Neural cell (in vitro differentiated cells): ENCODE measurements at regions not wholly inside any gene's neighbourhood (a gene's known extent, or its start where the extent isn't known, plus 50 kb on each side); places are given as distances from the start of the nearest gene placed in this dataset.

Source experiments
- H2AFZ ChIP-seq: fragments of 200-600, 300-800 bp; sonication (generic), shearing (Covaris generic); 2 replicates; pipeline ENCODE4 v1.6.0; 2014; ENCODE audit warnings: low read depth, mild to moderate bottlenecking, antibody characterized with exemption, low read length, moderate library complexity
- H3F3A ChIP-seq: fragments of 200-600 bp; shearing (Covaris generic); 2 replicates; pipeline ENCODE4 v1.6.1; 2016; ENCODE audit warnings: mild to moderate bottlenecking, moderate library complexity, mixed read lengths, antibody characterized with exemption, low read length; ENCODE audit not compliant: insufficient read depth, poor library complexity, severe bottlenecking
- H3K27ac ChIP-seq: fragments of 200-600, 300-800 bp; sonication (generic), shearing (Covaris generic); 2 replicates; pipeline ENCODE4 v1.5.1; 2014; ENCODE audit warnings: mild to moderate bottlenecking, low read length, moderate library complexity
- H3K27me3 ChIP-seq: fragments of 300-800, 200-600 bp; sonication (generic), shearing (Covaris generic); 2 replicates; pipeline ENCODE4 v1.6.0; 2014; ENCODE audit warnings: mild to moderate bottlenecking, low read depth, low read length, moderate library complexity; ENCODE audit not compliant: insufficient read depth
- H3K36me3 ChIP-seq: fragments of 300-800, 200-600 bp; sonication (generic), shearing (Covaris generic); 2 replicates; pipeline ENCODE4 v1.5.1; 2014; ENCODE audit warnings: mild to moderate bottlenecking, antibody characterized with exemption, low read length, moderate library complexity; ENCODE audit not compliant: insufficient read depth
- H3K4me2 ChIP-seq: fragments of 300-800, 200-600 bp; sonication (generic), shearing (Covaris generic); 2 replicates; pipeline ENCODE4 v1.6.0; 2014; ENCODE audit warnings: mild to moderate bottlenecking, low read length
- H3K4me3 ChIP-seq: fragments of 300-800, 200-600 bp; sonication (generic), shearing (Covaris generic); 2 replicates; pipeline ENCODE4 v1.5.1; 2014; ENCODE audit warnings: mild to moderate bottlenecking, low read length, moderate library complexity
- H3K79me2 ChIP-seq: fragments of 200-600 bp; shearing (Covaris generic); replicated peaks from 2 replicates; pipeline ENCODE4 v1.6.0; 2014; ENCODE audit warnings: mild to moderate bottlenecking, low read length, moderate library complexity; ENCODE audit not compliant: insufficient read depth
- H3K9ac ChIP-seq: fragments of 300-800, 200-600 bp; sonication (generic), shearing (Covaris generic); 2 replicates; pipeline ENCODE4 v1.6.1; 2016; ENCODE audit warnings: mild to moderate bottlenecking, low read length, mixed read lengths
- H3K9me2 ChIP-seq: fragments of 200-600 bp; shearing (Covaris generic); 2 replicates; pipeline ENCODE4 v1.6.1; 2016; ENCODE audit warnings: mild to moderate bottlenecking, low read length, mixed read lengths; ENCODE audit not compliant: insufficient read depth
- H3K9me3 ChIP-seq: fragments of 200-600, 300-800 bp; sonication (generic), shearing (Covaris generic); 2 replicates; pipeline ENCODE4 v1.6.1; 2016; ENCODE audit warnings: mild to moderate bottlenecking, mixed run types, low read length, moderate library complexity, mixed read lengths
- H4K20me1 ChIP-seq: fragments of 200-600 bp; shearing (Covaris generic); 2 replicates; pipeline ENCODE4 v1.6.1; 2016; ENCODE audit warnings: mild to moderate bottlenecking, mixed run types; ENCODE audit not compliant: insufficient read depth
- CTCF ChIP-seq: fragments of 450-650 bp; IDR thresholded peaks from 2 replicates; pipeline ENCODE4 v1.5.1; 2014; ENCODE audit warnings: antibody characterized with exemption, mild to moderate bottlenecking, moderate library complexity; ENCODE audit not compliant: poor library complexity, severe bottlenecking
- EP300 ChIP-seq: fragments of 450-650 bp; conservative IDR thresholded peaks from 2 replicates; pipeline ENCODE4 v1.6.1; 2014; ENCODE audit warnings: antibody characterized with exemption, mild to moderate bottlenecking, moderate library complexity; ENCODE audit not compliant: poor library complexity, severe bottlenecking
- EZH2 ChIP-seq: fragments of 200-600, 300-800 bp; shearing (Covaris generic), sonication (generic); IDR thresholded peaks from 2 replicates; pipeline ENCODE4 v1.6.1; 2014; ENCODE audit warnings: antibody characterized with exemption, low read length, borderline replicate concordance, mild to moderate bottlenecking; ENCODE audit not compliant: insufficient read depth, poor library complexity, severe bottlenecking
- MXI1 ChIP-seq: fragments of 450-650 bp; conservative IDR thresholded peaks from 2 replicates; pipeline ENCODE4 v1.6.1; 2014; ENCODE audit warnings: antibody characterized with exemption, mild to moderate bottlenecking; ENCODE audit not compliant: poor library complexity, severe bottlenecking
- POLR2AphosphoS5 ChIP-seq: IDR thresholded peaks from 2 replicates; pipeline ENCODE4 v1.6.1; 2012
- RAD21 ChIP-seq: fragments of 450-650 bp; conservative IDR thresholded peaks from 2 replicates; pipeline ENCODE4 v1.6.1; 2014; ENCODE audit warnings: antibody characterized with exemption, mild to moderate bottlenecking, moderate library complexity
- REST ChIP-seq: IDR thresholded peaks from 2 replicates; pipeline ENCODE4 v1.6.1; 2012; ENCODE audit warnings: borderline replicate concordance
- SMC3 ChIP-seq: fragments of 450-650 bp; conservative IDR thresholded peaks from 2 replicates; pipeline ENCODE4 v1.6.1; 2014; ENCODE audit warnings: antibody characterized with exemption, mild to moderate bottlenecking, moderate library complexity; ENCODE audit not compliant: poor library complexity
- TAF1 ChIP-seq: IDR thresholded peaks from 2 replicates; pipeline ENCODE4 v1.6.1; 2012; ENCODE audit warnings: low read depth

DNA sequence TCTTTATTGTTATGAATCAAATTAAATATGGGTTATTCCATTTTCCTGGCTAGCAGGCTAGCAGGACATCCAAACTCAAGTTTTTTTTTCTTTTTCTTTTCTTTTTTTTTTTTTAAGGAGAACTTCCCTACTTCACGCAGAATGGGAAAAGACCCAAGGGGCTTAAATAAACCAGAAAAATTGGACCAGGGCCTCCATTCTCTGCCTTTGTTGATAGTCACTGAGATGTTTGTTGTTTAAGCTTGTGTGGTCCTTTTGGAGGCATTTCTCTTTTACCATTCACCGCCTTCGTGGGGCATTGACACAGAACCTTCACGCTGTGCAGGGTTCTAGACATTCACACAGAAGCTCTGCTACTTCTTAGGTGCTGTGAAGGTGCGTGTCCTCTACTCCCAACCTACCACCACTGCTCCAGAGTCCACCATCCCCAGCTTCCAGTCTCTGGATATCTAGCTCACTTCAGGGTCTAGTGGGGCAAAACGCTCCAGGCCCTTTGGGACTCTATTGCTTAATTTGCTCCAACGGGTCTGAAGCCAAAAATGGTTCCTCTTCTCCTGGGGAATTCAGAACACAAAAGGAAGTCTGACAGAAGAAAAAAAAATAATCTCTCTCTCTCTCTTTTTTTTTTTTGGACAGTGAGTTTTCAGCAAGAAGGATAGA is 301.3 kb downstream of the AEBP2 start:
- H4K20me1 ChIP-seq, result no peaks in the 10 kb centered on the region
- no peak for TF ChIP-seq POLR2AphosphoS5
- no peak for TF ChIP-seq TAF1
- no peak for TF ChIP-seq REST
- TF ChIP-seq MXI1, result no peak
- TF ChIP-seq CTCF, result no peak
- no peak for TF ChIP-seq EP300
- TF ChIP-seq SMC3, result no peak
- H3K27me3 ChIP-seq, result no peaks in the 10 kb centered on the region
- no peak overlapping the region for H2AFZ ChIP-seq
- H3K9ac ChIP-seq, result no peak overlapping the region
- H3K27ac ChIP-seq, result no peak overlapping the region
- H3K36me3 ChIP-seq, result no peaks in the 10 kb centered on the region
- H3K79me2 ChIP-seq, result no peaks in the 10 kb centered on the region
- H3K4me2 ChIP-seq, result no peak overlapping the region
- H3K9me3 ChIP-seq, result no peaks in the 10 kb centered on the region
- no peak overlapping the region for H3K4me3 ChIP-seq
- no peaks in the 10 kb centered on the region for H3F3A ChIP-seq
- H3K9me2 ChIP-seq, result no peaks in the 10 kb centered on the region

DNA sequence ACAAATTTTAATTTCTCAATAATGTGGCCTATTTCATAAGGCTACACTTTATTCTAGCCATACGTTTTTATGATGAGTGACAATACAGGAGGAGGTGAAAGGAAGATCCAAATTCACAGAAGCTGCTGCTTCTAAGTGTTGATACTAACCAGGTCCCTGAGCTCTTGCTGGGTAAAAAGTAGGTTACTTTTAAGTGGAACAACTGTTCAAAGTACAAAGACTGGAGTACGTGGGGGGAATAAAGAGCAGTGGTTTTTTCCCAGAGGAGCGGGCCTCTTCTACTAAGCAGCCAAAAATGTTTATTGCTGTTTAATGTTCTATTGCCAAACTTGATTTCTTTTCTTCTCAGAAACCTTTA is 301.8 kb downstream of the AEBP2 start:
- no peak for TF ChIP-seq EZH2
- no peak for TF ChIP-seq TAF1
- no peak for TF ChIP-seq SMC3
- TF ChIP-seq RAD21, result no peak
- TF ChIP-seq REST, result no peak
- TF ChIP-seq EP300, result no peak
- TF ChIP-seq MXI1, result no peak
- TF ChIP-seq POLR2AphosphoS5, result no peak
- no peak for TF ChIP-seq CTCF
- no peaks in the 10 kb centered on the region for H4K20me1 ChIP-seq
- H3K4me3 ChIP-seq, result no peak overlapping the region
- no peak overlapping the region for H3K4me2 ChIP-seq
- no peak overlapping the region for H3K9ac ChIP-seq
- H2AFZ ChIP-seq, result no peak overlapping the region
- H3K27ac ChIP-seq, result no peak overlapping the region
- H3K9me3 ChIP-seq, result no peaks in the 10 kb centered on the region
- no peaks in the 10 kb centered on the region for H3K9me2 ChIP-seq
- no peaks in the 10 kb centered on the region for H3K36me3 ChIP-seq
- H3K79me2 ChIP-seq, result no peaks in the 10 kb centered on the region
- no peaks in the 10 kb centered on the region for H3F3A ChIP-seq
- no peaks in the 10 kb centered on the region for H3K27me3 ChIP-seq
